A673 (cell line): ENCODE measurements at regions not wholly inside any gene's neighbourhood (a gene's known extent, or its start where the extent isn't known, plus 50 kb on each side); places are given as distances from the start of the nearest gene placed in this dataset.

ENCODE experiments used
- BruUV-seq: library from RNA; stranded (reverse); fragments of 400-500 nt; replicated peaks from 2 replicates; lab custom pipeline; 2021; lab: Mats Ljungman, UMichigan
- CTCF ChIA-PET: fragments of 300-600 bp; sonication (Branson Sonifier 250); formaldehyde crosslinking; loops from one replicate; lab custom pipeline; 2022; ENCODE audit warnings: antibody characterized with exemption; lab: Charles Lee
- POLR2A ChIA-PET: fragments of 300-600 bp; sonication (Branson Sonifier 250); formaldehyde crosslinking; loops from one replicate; lab custom pipeline; 2022; ENCODE audit warnings: antibody characterized with exemption; ENCODE audit not compliant: low non-redundant PET; lab: Charles Lee
- DNase-seq: peaks from one replicate; pipeline ENCODE4 v3.0.0-alpha.2; 2015; ENCODE audit warnings: low spot score
- H3K27ac ChIP-seq: fragments of 200-600 bp; sonication (generic); 2 replicates; pipeline ENCODE4 v1.5.1; 2016; ENCODE audit warnings: mixed run types, low read depth, mild to moderate bottlenecking, mixed read lengths, antibody characterized with exemption, low read length; ENCODE audit not compliant: poor library complexity, severe bottlenecking
- H3K27me3 ChIP-seq: fragments of 200-600 bp; sonication (generic); replicated peaks from 2 replicates; pipeline ENCODE4 v1.6.1; 2017; ENCODE audit warnings: mixed run types, low read depth, mild to moderate bottlenecking, mixed read lengths, antibody characterized with exemption, low read length; ENCODE audit not compliant: insufficient read depth, poor library complexity
- H3K36me3 ChIP-seq: fragments of 200-600 bp; sonication (generic); 2 replicates; pipeline ENCODE4 v1.6.1; 2016; ENCODE audit warnings: mixed run types, mild to moderate bottlenecking, mixed read lengths, antibody characterized with exemption, low read length; ENCODE audit not compliant: insufficient read depth, poor library complexity, severe bottlenecking
- H3K4me1 ChIP-seq: fragments of 200-600 bp; sonication (generic); 2 replicates; pipeline ENCODE4 v1.6.1; 2017; ENCODE audit warnings: mixed run types, mild to moderate bottlenecking, mixed read lengths, antibody characterized with exemption, low read length; ENCODE audit not compliant: insufficient read depth, poor library complexity, severe bottlenecking
- H3K4me3 ChIP-seq: fragments of 200-600 bp; sonication (generic); 2 replicates; pipeline ENCODE4 v1.5.1; 2016; ENCODE audit warnings: low read depth, mixed run types, mild to moderate bottlenecking, mixed read lengths, low read length; ENCODE audit not compliant: poor library complexity, severe bottlenecking
- H3K9me3 ChIP-seq: fragments of 200-600 bp; sonication (generic); 2 replicates; pipeline ENCODE4 v1.6.1; 2016; ENCODE audit warnings: mixed run types, low read depth, mild to moderate bottlenecking, mixed read lengths, antibody characterized with exemption, low read length; ENCODE audit not compliant: poor library complexity, severe bottlenecking
- EZH2 ChIP-seq: fragments of 200-600 bp; sonication (generic); IDR thresholded peaks from 2 replicates; pipeline ENCODE4 v1.6.1; 2017; ENCODE audit warnings: borderline replicate concordance, low read depth, mild to moderate bottlenecking, mixed read lengths, antibody characterized with exemption, low read length; ENCODE audit not compliant: poor library complexity, severe bottlenecking
- intact Hi-C: fragments of 100-400 bp; cut with micrococcal nuclease; formaldehyde crosslinking; loops from one replicate; pipeline ENCODE4 v1.10.0; 2022; ENCODE audit not compliant: unreplicated experiment
- TF ChIP-seq, protein P1 (sequence below): fragments of 300-800, 200-600 bp; sonication (generic); conservative IDR thresholded peaks from 2 replicates; pipeline ENCODE4 v1.5.1; 2017; ENCODE audit warnings: low read depth, mild to moderate bottlenecking, antibody characterized with exemption, low read length, moderate library complexity, mixed read lengths

DNA sequence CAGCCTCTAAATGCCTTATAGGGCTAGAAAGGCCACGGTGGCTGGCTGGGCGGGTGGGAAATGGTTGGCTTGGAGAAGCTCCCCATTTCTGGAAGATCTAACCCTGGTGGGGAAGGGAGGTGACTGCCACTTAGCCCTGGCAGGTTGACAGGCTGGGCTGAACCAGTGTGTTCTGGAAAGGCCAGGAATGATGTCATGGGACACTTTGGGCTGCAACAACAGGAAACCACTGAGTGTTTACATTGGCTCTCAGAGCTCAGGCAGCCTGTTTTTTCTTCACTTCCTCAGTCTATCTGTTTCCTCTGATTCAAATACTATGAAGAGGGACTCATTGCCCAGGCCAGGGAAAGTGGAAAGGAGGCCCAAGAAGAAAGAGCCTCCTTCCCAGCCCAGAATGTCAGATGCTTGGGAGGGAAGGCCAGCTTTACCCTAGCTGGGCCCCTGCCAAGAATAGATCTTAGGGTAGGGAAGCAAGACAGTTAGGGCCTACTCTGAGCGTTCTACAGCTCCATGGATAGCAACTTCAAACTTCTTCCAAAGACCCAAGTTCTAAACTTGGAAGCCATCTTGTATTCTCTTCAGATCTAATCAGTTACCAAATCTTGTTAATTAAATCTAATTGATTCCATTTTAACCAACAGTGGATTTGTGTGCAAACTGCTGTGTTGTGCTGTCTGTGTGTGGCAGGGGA is 65.8 kb upstream of the MSN start:
- TF ChIP-seq, protein P1, sequence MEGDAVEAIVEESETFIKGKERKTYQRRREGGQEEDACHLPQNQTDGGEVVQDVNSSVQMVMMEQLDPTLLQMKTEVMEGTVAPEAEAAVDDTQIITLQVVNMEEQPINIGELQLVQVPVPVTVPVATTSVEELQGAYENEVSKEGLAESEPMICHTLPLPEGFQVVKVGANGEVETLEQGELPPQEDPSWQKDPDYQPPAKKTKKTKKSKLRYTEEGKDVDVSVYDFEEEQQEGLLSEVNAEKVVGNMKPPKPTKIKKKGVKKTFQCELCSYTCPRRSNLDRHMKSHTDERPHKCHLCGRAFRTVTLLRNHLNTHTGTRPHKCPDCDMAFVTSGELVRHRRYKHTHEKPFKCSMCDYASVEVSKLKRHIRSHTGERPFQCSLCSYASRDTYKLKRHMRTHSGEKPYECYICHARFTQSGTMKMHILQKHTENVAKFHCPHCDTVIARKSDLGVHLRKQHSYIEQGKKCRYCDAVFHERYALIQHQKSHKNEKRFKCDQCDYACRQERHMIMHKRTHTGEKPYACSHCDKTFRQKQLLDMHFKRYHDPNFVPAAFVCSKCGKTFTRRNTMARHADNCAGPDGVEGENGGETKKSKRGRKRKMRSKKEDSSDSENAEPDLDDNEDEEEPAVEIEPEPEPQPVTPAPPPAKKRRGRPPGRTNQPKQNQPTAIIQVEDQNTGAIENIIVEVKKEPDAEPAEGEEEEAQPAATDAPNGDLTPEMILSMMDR = no peak
- no peak for TF ChIP-seq EZH2
- Histone ChIP-seq H3K27me3 (no peaks in the 10 kb centered on the region), H3K27ac (no peak overlapping the region), H3K4me3 (no peak overlapping the region), H3K9me3 (no peaks in the 10 kb centered on the region), H3K4me1 (peaks cover 8% of the 10 kb centered on the region), H3K36me3 (no peaks in the 10 kb centered on the region)
- no TSS peak for BruUV-seq
- ChIA-PET CTCF (no interaction called here), POLR2A (no interaction called here)
- no peak for DNase-seq
- intact Hi-C loops = no loop called here

DNA sequence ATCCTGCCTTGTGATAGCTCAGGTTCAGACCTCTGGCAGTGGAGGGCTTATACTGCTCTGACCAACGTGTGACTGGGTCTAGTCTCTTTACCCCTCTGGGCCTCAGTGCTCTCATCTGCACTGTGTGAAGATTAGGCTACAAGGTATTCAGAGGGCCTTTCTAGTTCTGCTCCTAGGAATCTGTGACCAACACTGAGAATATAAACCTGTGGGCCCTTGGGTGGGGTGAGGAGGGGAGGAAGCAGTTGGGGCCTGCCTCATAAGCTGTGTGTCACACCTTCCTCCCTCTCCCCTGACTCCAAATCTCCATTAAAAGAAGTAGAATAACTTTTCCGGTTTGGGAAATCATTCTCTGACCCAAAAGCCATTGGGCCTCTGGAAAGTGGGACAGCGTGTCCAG is 66.3 kb upstream of the MSN start:
- no peaks in the 10 kb centered on the region for H3K27me3 ChIP-seq
- no TSS peak for BruUV-seq
- H3K36me3 ChIP-seq = no peaks in the 10 kb centered on the region
- intact Hi-C loops = no loop called here
- H3K27ac ChIP-seq = no peak overlapping the region
- peaks cover 14% of the 10 kb centered on the region for H3K4me1 ChIP-seq
- H3K4me3 ChIP-seq = no peak overlapping the region
- DNase-seq = no peak
- POLR2A ChIA-PET = no interaction called here
- no peak for TF ChIP-seq EZH2
- H3K9me3 ChIP-seq = no peaks in the 10 kb centered on the region
- CTCF ChIA-PET = no interaction called here

DNA sequence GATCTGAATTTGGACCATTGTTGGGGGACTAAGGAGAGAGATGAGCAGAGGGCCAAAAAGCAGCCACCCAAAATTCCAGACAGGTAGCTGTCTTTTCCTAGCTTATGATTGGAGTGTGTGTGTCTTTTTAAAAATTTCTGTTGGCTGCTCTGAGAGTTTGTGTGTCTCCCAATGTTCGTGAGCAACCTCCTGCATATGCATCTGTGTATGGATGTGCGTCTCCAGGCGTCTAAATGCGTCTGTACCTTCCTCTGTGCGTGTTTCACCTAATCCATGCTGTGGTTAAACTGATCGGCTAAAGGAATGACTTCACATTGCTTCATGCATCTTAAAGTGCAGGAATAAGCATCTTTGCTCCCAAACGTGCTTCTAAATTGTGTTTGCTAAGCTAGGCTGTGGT is 65.5 kb upstream of the LAS1L start:
- H3K27me3 ChIP-seq = no peaks in the 10 kb centered on the region
- no peaks in the 10 kb centered on the region for H3K9me3 ChIP-seq
- intact Hi-C loops = no loop called here
- DNase-seq = no peak
- no peaks in the 10 kb centered on the region for H3K36me3 ChIP-seq
- BruUV-seq = no TSS peak
- no peak overlapping the region for H3K4me3 ChIP-seq
- no peak for TF ChIP-seq EZH2
- TF ChIP-seq, protein P1 = no peak
- peaks cover 20% of the 10 kb centered on the region for H3K4me1 ChIP-seq
- CTCF ChIA-PET = no interaction called here
- POLR2A ChIA-PET = no interaction called here
- no peak overlapping the region for H3K27ac ChIP-seq
